GM18502 (cell line): ENCODE measurements at regions not wholly inside any gene's neighbourhood (a gene's known extent, or its start where the extent isn't known, plus 50 kb on each side); places are given as distances from the start of the nearest gene placed in this dataset.

Source experiments
- ATAC-seq: cut with Tn5 transposase; IDR thresholded peaks from one replicate; pipeline ENCODE4 v1.9.1; 2021; ENCODE audit warnings: mild to moderate bottlenecking; ENCODE audit not compliant: unreplicated experiment, poor library complexity

DNA sequence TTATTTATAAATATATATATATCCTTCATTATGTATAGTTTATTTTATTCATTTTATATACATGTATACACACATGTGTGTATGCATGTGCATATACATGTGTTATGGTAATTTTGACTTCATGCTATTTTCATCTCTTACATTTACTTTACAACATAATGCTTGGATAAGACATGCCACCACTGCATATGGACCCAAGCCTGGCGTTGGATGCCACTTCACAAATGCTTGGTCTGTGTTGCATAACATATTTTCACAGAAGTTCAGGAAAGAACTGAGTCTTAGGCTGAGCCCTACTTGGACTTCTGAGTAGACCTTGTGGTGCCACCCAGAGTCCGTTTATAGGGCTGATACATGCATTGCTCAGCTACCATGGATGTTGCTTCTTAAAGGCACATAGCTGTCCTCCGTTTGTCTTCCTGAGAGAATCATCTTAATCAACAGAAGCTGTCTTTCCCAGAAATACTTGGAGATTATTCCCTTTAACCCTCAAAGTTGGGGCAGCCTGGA is 337.8 kb downstream of the BTBD3 start:
- no peak for ATAC-seq

DNA sequence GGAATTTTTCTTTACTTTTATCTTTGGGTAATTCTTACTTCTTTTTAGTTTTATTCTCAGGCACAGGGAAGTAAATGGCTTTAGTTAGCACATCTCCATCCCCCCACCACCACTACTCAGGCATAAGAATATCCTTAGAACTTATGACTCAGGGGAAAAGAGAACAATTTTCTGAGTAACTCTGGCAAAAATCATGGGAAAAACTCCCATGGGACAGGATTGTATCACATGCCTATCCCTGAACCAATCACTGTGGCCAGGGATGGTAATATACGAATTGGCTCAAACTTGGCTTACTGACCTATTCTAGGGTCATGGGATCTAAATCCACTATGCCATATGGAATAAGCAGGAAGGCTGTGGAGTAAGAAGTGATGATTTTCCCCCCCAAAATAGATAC is 339.1 kb downstream of the BTBD3 start:
- no peak for ATAC-seq

DNA sequence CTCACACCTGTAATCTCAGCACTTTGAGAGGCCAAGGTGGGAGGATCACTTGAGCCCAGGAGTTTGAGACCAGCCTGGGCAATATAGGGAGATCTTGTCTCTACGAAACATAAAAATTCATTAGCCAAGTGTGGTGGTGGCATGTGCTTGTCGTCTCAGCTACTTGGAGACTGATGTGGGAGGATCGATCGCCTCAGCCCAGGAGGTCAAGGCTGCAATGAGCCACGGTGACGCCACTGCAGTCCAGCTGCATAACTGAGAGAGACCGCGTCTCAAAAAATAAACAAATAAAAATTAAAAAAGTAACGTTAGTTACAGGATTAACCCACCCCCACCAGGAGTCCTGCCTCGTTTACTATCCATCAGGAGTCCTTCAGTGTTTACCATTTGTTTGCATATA is 345.1 kb downstream of the BTBD3 start:
- ATAC-seq: no peak

DNA sequence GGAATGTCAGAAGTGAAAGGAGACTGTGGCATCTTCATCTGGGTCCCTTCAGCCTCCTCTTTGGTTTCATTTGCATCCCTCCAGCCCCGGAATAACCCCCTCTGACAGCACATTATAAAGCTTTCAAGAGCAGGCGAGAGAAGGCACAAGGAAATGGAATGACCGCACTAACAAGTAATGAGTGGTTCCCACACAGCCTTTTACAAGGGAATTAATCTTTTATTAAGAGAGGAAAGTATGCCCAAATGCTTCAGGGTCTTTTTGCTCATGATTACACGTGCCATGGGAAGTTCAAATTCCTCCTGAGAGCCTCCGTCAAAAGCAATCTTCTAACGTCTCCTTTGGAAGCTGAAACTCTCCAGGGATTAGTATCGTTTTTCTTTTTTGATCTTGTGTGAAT is 347.0 kb downstream of the BTBD3 start:
- ATAC-seq: no peak

DNA sequence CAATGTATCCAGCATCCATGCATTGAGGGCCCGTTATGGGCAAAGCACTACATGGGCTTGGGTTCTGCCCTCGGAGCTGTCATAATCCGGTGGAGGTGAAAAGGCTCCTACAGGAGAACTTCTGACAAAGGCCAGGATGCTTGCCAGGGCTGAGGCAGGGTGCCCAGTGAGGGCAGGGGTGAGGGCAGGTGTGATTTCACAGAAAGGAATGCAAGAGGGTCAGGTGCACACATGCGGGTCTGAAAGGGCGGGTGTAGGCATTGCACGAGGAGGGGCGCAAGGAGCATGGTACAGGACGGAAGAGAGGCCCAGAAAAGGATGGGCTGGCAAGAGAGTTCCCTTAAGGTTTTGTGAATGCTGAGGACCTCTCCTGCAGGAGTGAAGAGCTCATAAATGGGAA is 348.0 kb downstream of the BTBD3 start:
- ATAC-seq: no peak

DNA sequence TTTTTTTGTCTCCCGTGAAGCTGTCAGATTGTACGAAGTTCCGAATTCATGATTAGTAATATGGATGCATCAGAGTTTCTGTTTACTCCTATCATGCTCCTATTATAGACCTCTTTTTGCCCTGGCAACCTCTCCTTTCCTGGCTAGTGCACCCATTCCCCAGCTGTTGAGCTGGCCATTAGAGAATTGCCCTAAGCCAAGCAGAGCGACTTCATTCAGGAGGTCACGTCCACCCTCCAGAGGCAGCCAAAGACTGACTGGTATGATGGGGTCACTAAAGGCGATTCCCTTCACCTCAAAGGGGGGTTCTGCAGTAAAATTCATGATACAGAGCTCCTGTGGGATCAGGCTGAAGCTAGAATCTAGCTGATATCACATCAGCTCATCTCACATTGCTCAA is 351.9 kb downstream of the BTBD3 start:
- ATAC-seq: no peak

DNA sequence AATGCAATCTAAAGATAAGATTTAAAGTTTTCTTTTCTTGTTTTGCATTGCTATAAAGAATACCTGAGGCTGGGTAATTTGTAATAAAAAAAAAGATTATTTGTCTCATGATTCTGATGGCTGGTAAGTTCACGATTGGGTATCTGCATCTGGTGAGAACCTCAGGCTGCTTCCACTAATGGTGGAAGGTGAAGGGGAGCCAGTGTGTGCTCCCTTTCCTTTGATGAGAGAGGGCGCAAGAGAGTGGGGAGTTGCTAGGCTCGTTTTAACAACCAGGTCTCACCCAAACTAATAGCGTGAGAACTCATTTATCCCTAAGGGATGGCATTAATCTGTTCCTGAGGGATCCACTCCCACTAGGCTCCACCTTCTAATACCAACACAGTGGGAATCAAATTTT is 353.2 kb downstream of the BTBD3 start:
- ATAC-seq: no peak

DNA sequence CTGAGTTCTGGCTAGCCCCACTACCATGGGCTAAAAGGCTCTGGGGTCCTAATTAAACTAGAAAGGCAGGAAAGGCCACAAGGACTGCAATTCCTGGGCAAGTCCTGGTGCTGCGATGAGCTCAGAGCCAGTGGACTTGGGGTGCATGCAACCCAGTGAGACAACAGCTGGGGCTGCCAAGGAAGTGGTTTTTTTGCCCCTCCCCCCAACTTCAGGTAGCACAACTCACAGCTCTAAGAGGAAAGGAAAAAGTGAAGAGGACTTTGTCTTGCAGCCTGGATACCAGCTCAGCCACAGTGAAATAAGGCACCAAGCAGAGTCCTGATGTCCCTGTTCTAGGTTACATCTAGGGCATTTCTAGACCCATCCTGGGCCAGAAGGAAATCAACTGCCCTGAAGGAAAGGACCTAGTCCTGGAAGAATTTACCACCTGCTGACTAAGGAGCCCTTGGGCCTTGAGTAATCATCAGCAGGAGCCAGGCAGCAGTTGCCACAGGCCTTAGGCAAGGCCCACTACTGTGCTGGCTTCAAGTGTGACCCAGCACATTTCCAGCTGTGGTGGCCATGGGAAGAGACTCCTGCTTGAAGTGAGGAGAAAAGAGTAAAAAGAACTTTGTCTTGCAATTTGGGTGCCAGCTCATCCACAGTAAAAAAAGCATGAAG is 358.4 kb downstream of the BTBD3 start:
- no peak for ATAC-seq

DNA sequence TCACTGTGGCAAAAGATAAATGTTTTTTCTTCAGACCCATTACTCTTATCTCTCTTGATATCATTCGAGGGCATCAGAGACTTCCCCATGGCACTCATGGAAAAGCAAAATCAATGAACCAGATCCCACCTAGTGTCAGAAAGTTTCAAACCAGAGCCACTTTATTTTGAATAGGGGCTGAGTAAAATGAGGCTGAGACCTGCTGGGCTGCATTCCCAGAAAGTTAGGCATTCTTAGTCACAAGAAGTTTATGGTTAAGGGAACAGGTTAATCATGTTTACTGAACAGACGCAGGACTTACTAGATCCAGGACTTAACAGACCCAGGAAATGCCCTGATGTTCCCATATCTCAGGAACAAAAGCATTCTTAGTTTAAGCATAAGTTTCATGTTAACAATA is 369.9 kb downstream of the BTBD3 start:
- ATAC-seq: no peak

DNA sequence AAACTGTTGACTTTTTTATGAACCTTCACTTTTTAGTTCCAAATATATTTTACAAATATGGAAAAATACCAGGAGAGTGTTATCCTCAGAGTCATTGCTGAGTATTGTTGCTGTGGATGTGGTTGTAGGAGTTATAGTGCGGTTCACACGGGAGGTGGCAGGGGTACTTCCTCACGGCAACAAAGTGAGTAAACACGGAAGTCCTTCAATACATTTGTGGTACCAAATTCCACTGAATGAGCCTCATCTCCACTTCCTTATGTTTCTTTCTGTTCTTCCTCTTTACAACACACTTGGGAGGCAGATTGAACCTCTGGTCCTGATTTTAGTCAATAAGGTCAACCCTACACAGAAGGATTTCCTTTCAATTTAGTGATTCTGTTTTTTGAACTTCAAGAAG is 371.8 kb downstream of the BTBD3 start:
- no peak for ATAC-seq

DNA sequence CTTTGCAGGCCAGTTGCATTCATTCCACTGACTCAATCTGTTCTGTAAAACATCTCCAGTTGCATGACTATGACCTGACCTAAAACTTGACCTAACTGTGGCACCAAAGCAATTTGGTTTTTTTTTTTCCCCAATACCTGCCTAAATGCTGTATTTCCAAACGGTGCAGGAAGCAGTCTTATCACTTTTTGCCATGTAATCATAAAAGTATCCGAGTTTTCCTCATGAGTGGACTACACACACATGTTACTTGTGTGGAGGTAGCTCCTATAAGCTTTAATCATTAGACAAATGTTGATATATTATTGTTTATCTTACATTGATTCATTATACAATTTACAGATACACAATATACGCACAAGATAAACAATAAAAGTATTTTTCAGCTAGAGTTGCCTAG is 373.7 kb downstream of the BTBD3 start:
- no peak for ATAC-seq

DNA sequence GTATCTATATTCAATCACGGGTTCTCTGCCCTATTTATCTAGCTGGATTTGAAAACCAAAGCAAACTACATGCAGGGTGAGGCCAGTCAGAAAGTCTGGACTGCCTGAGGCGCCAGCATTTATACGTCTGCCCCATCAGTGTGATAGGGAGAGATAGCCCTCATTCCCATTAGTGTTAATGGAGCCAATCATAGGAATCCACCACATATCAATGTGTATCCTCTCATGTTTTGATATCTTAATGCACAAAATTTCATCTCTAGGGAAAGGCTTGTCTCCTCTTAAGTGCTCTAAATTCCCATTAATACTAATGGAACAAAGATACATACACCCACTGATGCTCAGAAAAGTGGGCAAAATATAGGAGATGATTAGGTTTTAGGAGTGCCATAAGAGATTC is 376.2 kb downstream of the BTBD3 start:
- no peak for ATAC-seq

DNA sequence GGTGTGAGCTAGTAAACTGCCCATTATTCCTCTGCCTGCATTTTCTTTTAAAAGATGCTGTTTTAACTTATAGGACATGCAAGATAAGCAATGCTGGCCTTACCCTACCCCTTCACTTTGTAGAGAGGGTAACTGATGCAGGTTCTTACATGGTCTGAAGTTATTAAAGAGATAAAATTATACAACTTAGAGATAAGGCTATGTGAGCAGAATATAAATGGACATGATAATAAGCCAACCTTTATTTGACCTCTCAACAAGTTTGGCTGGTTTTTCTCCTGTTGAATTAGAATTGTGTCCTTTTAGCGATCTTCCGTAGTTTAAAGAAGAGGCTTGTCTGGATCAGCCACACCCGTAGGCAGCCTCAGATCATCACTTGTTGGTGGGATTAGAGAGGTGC is 377.0 kb downstream of the BTBD3 start:
- no peak for ATAC-seq

DNA sequence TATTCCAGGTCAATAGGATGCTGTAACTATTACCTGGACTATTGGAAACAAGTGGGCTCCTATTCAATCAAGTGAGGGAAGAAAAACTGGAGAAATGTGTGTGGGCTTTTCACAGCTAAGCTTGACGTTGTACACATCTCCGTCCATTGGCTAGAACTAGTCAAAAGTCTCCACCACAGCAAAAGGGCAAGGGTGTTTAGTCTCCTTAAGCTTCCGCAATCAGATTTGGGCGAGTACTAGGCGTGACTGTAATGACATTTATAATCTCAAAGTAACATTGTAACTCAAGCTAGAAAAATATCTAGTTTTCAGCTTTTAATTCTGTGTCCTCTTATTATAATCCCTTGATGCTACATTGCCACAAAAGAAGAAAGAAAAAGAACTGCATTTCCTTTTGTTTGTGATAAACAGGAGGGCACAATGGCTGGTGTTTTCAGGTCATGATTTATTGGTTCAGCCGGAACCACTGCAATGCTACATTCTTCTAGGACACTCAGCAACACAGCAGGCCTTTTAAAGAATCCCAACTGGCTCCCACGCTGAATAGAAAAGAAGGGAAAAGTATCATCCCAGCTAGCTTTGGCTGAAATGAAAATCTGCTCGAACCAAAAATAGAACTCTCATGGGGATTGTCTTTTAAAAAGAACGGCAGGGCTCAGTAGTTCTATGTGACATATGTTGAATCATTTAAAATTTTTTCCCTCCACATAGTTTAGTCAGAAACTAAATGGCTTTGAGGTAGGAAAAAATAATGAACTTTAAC is 387.7 kb downstream of the BTBD3 start:
- no peak for ATAC-seq

DNA sequence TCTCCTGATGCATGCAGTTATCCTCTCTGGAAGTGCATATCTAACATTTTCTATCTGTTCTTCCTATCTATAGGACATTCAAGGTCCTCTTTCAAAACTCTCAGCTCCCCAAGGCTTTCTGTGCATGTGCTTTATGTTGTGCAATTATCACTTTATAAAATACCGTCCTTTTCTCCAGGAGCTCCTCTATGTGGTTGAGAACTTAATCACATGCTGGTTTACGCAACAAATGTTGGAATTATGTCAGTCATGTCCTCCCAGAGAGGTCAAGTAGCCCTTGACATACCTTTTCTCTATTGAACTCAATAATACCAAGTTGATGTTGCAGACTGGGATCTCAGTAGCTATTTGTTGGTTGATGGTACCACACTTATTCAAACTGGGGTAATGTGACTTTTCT is 388.4 kb downstream of the BTBD3 start:
- no peak for ATAC-seq

DNA sequence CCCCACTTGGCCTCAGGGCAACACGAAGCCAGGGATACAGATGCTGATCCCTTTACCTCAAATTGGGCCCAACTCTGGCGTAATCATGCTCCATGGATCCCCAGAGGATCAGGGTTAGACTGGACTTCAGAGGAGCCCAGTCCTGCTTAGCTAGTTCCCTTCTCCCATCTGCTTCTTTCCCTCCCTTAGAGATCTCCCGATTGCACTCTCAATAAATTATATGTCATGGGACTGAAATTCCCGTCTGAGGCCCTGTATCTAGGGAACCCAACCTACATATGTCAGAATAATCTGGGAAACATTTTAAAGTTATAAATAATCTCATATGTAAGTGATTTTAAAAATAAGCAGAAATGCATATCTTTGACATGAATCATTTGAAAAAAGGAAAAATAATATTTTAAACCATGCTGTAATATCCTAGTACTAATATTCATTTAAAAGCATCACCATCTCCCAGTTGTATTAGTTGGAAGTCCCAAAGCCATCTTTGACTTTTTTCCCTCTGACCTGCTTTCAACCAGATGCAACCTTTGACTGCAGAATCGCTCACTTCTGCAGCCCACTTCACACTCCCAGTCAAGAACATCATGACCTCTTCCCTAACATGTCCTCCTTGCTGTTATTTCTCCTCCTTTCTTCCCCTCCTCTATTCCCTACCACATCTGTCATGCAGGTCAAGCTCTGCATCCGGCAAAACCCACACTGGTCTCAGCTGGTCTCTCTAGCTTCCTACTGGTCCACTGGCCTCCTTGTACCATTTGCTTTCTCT is 393.6 kb downstream of the BTBD3 start:
- no peak for ATAC-seq

DNA sequence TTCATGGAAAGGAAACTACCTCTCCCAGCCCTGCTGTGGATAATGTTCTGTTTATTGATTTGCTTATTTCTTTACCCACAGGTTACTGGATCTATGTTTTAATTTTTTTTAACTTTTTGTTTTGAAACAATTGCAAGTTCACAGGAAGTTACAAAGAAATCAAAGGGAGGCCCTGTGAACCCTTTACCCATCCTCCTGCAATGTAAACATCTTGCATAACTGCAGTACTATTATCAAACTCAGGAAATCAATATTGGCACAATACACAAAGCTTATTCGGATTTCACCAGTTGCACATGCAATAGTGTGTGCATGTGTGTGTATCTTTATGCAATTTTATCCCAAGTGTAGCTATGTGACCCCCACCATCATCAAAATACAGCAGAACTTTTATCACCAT is 398.0 kb downstream of the BTBD3 start:
- ATAC-seq: no peak

DNA sequence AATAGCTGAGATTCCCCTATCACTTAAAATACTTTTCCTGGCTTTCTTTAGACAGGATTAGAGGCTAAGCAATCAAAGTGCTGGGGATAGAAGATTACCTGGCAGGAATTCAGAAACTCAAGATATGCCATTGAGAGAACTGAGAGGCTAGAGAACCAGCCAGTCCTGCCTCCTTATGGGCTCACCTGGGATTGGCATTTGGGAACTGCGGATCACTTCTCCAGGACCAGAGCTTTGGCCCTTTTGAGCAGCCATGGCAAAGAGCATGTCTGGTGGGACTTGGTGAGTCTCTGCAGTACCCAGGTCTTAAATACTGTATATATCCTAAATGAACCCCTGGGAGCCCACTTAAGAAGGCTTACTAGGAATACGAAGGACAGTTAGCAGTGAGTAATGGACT is 399.1 kb downstream of the BTBD3 start:
- no peak for ATAC-seq

DNA sequence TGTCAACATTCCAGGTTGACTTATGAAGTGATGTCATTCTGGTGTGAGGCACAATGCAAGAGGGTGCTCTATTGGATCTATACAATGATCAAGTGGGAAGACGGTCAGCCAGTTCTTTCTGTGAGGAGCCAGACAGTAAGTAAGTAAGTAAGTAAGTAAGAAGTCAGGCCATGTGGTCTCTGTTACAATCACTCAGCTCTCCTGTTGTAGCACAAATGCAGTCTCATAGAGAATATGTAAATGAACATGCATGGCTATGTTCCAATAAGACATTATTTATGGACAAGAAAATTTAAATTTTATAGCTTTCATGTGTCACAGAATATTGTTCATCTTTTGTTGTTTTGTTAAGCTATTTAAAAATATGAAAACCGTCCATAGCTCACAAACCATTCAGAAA is 399.7 kb downstream of the BTBD3 start:
- no peak for ATAC-seq

DNA sequence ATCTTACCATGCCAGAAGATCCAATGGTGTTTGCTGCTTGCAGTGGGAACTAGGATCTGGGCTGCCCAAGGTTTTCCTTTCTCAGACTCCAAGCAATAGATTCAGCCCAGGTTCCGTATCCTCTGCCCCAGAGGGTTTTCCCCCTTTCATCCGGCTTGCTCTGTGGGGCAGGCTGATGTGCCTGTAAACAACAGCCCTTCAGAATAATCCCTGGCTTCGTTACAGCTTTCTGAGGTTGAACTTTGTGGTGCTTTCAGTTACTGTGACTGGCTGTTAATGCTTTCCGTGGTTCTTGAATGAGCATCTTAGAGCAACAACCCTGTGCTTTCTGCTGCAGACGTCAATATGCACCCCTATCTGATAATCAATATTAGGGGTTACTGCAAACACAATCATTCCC is 400.4 kb downstream of the BTBD3 start:
- ATAC-seq: no peak

DNA sequence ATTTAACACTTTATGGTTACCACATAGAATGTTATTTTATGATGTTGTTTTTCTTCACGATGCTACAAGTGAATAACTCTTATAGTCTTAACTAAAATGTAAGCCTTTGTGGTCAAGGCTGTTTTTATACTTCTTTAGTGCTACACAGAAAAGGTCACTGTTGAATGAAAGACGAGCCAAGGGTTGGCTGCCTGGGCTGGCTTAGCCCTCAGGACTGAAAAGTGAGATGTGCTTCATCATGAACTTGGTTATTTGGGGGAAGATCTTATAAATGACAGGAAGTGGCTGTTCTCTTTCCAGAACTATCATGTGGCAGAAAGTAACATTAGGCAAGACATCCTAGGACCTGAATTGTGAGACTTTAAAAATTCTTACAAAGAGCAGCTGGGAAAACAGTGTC is 404.0 kb downstream of the BTBD3 start:
- no peak for ATAC-seq
